Activated naive CD4-positive, alpha-beta T cell treated with anti-CD3 and anti-CD28 coated beads, Interleukin-2, amount 50 U/mL, for 24 hours (primary cell): ENCODE measurements at regions not wholly inside any gene's neighbourhood (a gene's known extent, or its start where the extent isn't known, plus 50 kb on each side); places are given as distances from the start of the nearest gene placed in this dataset.
"Not testable (repeated sequence)": the region's sequence is repeated elsewhere in the genome, so short reads cannot be mapped to it uniquely, and the experiment has no call there.

Source experiments
- H3K27ac Mint-ChIP-seq: one replicate; pipeline ENCODE4 v1.8.0; 2021; ENCODE audit warnings: mild to moderate bottlenecking, mixed read lengths
- H3K27me3 Mint-ChIP-seq: one replicate; pipeline ENCODE4 v1.8.0; 2021; ENCODE audit warnings: mixed read lengths
- H3K36me3 Mint-ChIP-seq: one replicate; pipeline ENCODE4 v1.8.0; 2021; ENCODE audit warnings: mixed read lengths
- H3K4me1 Mint-ChIP-seq: one replicate; pipeline ENCODE4 v1.8.0; 2021; ENCODE audit warnings: mixed read lengths
- H3K4me3 Mint-ChIP-seq: one replicate; pipeline ENCODE4 v1.8.0; 2021; ENCODE audit warnings: mild to moderate bottlenecking, mixed read lengths
- H3K9me3 Mint-ChIP-seq: one replicate; pipeline ENCODE4 v1.8.0; 2021; ENCODE audit warnings: mixed read lengths

DNA sequence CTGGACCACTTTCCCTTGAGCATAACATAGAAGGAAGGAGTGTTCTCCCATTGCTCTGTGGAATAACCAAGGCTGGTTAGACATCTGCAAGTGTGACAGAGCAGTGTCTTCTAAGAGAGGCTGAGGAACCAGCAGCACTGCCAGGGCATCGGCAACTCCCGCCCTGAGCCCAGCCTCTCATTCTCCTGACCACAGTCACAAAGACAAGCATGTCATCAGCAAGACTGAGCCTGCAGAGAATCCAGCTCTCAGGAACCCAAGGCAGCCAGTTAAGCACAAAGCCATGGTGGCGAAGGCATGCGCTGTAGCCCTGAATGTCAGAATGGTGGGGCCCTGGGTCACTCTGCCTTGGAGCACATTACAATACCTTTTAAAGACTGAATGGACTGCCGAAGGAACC lies 253.9 kb downstream of the AGTPBP1 start:
- Mint-ChIP-seq H3K4me1 (no peaks in the 10 kb centered on the region), H3K27me3 (peaks cover 2% of the 10 kb centered on the region), H3K4me3 (no peak overlapping the region), H3K9me3 (no peaks in the 10 kb centered on the region), H3K36me3 (no peaks in the 10 kb centered on the region), H3K27ac (no peak overlapping the region)

DNA sequence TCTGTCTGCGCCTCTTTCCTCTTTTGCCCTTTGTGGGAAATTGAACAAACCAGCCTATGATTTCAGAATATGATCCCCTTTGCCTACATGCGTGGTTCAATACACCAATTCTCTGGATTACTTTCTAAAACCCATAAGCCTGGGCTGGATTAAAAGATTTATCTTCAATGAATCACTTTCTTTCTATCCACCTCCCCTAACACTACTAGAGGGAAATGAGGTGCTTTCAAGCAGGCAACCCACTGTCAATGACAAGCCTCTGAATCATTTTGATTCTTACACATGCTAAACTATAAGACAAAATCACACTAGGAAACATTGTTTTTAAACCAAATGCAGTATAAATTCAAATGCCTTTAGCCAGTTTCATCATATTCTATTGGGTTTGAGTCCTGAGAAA lies 257.5 kb downstream of the AGTPBP1 start:
- no peaks in the 10 kb centered on the region for H3K36me3 Mint-ChIP-seq

GRCh38 chr9:85483208-85483607 lies 258.5 kb downstream of the AGTPBP1 start:
- H3K4me3 Mint-ChIP-seq, result no peak overlapping the region
- peaks cover 8% of the 10 kb centered on the region for H3K27me3 Mint-ChIP-seq
- no peak overlapping the region for H3K27ac Mint-ChIP-seq
- no peaks in the 10 kb centered on the region for H3K36me3 Mint-ChIP-seq
- no peaks in the 10 kb centered on the region for H3K9me3 Mint-ChIP-seq
- no peaks in the 10 kb centered on the region for H3K4me1 Mint-ChIP-seq

More for the DNA sequence above, 257.5 kb downstream of the AGTPBP1 start:
- peaks cover 8% of the 10 kb centered on the region for H3K27me3 Mint-ChIP-seq
- H3K4me1 Mint-ChIP-seq, result no peaks in the 10 kb centered on the region
- H3K27ac Mint-ChIP-seq, result no peak overlapping the region
- H3K9me3 Mint-ChIP-seq, result no peaks in the 10 kb centered on the region
- no peak overlapping the region for H3K4me3 Mint-ChIP-seq

GRCh38 chr9:85479305-85479704 lies 262.4 kb downstream of the AGTPBP1 start:
- Mint-ChIP-seq H3K9me3 (peaks cover 5% of the 10 kb centered on the region), H3K36me3 (no peaks in the 10 kb centered on the region), H3K4me3 (no peak overlapping the region)

GRCh38 chr9:85478847-85479246 lies 262.9 kb downstream of the AGTPBP1 start:
- Mint-ChIP-seq H3K36me3 (no peaks in the 10 kb centered on the region), H3K27me3 (peaks cover 6% of the 10 kb centered on the region), H3K27ac (no peak overlapping the region), H3K9me3 (peaks cover 6% of the 10 kb centered on the region), H3K4me3 (no peak overlapping the region), H3K4me1 (no peaks in the 10 kb centered on the region)

More at GRCh38 chr9:85479305-85479704, 262.4 kb downstream of the AGTPBP1 start:
- Mint-ChIP-seq H3K4me1 (no peaks in the 10 kb centered on the region), H3K27me3 (peaks cover 6% of the 10 kb centered on the region), H3K27ac (no peak overlapping the region)

- H3K27me3 Mint-ChIP-seq, H3K27ac Mint-ChIP-seq, H3K9me3 Mint-ChIP-seq, H3K4me1 Mint-ChIP-seq, H3K4me3 Mint-ChIP-seq, H3K36me3 Mint-ChIP-seq: not testable (repeated sequence)
These were observed 266.9 kb downstream of the AGTPBP1 start for GRCh38 chr9:85474896-85475295.

DNA sequence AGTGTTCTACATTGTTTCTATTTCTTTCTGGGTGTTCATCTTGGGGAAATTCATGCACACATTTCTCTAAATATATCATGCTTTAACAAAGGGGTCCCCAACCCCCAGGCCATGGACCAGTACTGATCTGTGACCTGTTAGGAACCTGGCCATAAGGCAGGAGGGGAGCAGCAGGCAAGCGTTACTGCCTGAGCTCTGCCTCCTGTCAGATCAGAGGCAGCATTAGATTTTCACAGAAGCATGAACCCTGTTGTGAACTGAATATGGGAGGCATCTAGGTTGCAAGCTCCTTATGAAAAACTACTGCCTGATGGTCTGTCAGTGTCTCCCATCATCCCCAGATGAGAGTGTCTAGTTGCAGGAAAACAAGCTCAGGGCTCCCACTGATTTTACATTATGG lies 270.0 kb downstream of the AGTPBP1 start:
- H3K4me1 Mint-ChIP-seq, result no peaks in the 10 kb centered on the region
- H3K4me3 Mint-ChIP-seq, result no peak overlapping the region
- H3K27me3 Mint-ChIP-seq, result peaks cover 4% of the 10 kb centered on the region
- no peaks in the 10 kb centered on the region for H3K36me3 Mint-ChIP-seq
- H3K27ac Mint-ChIP-seq, result no peak overlapping the region
- peaks cover 6% of the 10 kb centered on the region for H3K9me3 Mint-ChIP-seq

GRCh38 chr9:85469041-85469440 lies 272.7 kb downstream of the AGTPBP1 start:
- Mint-ChIP-seq H3K9me3 (no peaks in the 10 kb centered on the region), H3K36me3 (no peaks in the 10 kb centered on the region), H3K4me3 (no peak overlapping the region), H3K27ac (no peak overlapping the region), H3K27me3 (peaks cover 4% of the 10 kb centered on the region), H3K4me1 (no peaks in the 10 kb centered on the region)

DNA sequence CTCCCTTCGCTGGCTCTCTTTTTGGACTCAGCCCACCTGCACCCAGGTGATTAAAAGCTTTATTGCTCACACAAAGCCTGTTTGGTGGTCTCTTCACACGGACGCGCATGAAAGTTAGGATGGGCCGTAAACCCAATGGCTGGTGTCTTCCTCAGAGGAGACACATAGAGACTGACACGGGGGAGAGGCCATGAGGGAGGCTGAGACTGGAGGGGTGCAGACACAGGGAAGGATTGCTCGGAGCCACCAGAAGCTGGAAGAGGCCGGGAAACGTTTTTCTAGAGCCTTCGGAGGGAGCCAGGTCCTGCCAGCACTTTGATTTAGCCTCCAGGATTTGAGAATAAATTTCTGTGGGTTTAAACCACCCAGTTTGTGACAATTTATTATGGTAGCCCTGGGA lies 274.9 kb downstream of the AGTPBP1 start:
- no peak overlapping the region for H3K27ac Mint-ChIP-seq
- H3K36me3 Mint-ChIP-seq, result no peaks in the 10 kb centered on the region
- H3K9me3 Mint-ChIP-seq, result no peaks in the 10 kb centered on the region
- no peak overlapping the region for H3K4me3 Mint-ChIP-seq
- peaks cover 4% of the 10 kb centered on the region for H3K27me3 Mint-ChIP-seq
- no peaks in the 10 kb centered on the region for H3K4me1 Mint-ChIP-seq

- not testable (repeated sequence) for H3K36me3 Mint-ChIP-seq, H3K4me3 Mint-ChIP-seq, H3K9me3 Mint-ChIP-seq, H3K27ac Mint-ChIP-seq, H3K4me1 Mint-ChIP-seq, H3K27me3 Mint-ChIP-seq
These were observed 283.5 kb downstream of the AGTPBP1 start for GRCh38 chr9:85458114-85458864.

GRCh38 chr9:85453850-85454249 lies 287.9 kb downstream of the AGTPBP1 start:
- H3K4me1 Mint-ChIP-seq, result no peaks in the 10 kb centered on the region

DNA sequence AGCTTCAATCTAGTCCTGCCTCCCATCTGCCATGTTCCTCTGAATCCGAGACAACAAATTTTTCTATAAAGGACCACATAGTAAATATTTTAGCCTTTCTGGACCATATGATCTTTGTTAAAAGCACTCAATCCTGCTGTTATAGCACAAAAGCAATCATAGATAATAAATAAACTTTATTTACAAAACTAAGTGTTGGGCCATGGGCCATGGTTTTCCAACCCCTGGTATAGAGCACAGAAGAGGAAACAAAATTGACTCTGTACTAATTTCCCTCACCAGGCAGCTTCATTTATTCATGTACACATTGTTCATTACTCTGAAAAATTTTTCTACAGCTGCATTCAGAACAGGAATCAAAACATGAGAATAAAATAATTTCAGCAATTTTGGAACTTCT lies 288.9 kb downstream of the AGTPBP1 start:
- Mint-ChIP-seq H3K4me3 (no peak overlapping the region), H3K27ac (no peak overlapping the region), H3K9me3 (no peaks in the 10 kb centered on the region), H3K27me3 (peaks cover 6% of the 10 kb centered on the region), H3K36me3 (no peaks in the 10 kb centered on the region), H3K4me1 (no peaks in the 10 kb centered on the region)

More at GRCh38 chr9:85453850-85454249, 287.9 kb downstream of the AGTPBP1 start:
- Mint-ChIP-seq H3K27ac (no peak overlapping the region), H3K36me3 (no peaks in the 10 kb centered on the region), H3K4me3 (no peak overlapping the region), H3K27me3 (peaks cover 6% of the 10 kb centered on the region), H3K9me3 (no peaks in the 10 kb centered on the region)

GRCh38 chr9:85451680-85452079 lies 290.1 kb downstream of the AGTPBP1 start:
- no peaks in the 10 kb centered on the region for H3K9me3 Mint-ChIP-seq
- no peak overlapping the region for H3K4me3 Mint-ChIP-seq
- H3K27ac Mint-ChIP-seq, result no peak overlapping the region
- no peaks in the 10 kb centered on the region for H3K4me1 Mint-ChIP-seq
- H3K36me3 Mint-ChIP-seq, result no peaks in the 10 kb centered on the region
- H3K27me3 Mint-ChIP-seq, result peaks cover 6% of the 10 kb centered on the region

GRCh38 chr9:85445887-85446286 lies 295.9 kb downstream of the AGTPBP1 start:
- peaks cover 2% of the 10 kb centered on the region for H3K27me3 Mint-ChIP-seq
- H3K9me3 Mint-ChIP-seq, result no peaks in the 10 kb centered on the region
- no peaks in the 10 kb centered on the region for H3K36me3 Mint-ChIP-seq
- no peak overlapping the region for H3K4me3 Mint-ChIP-seq
- no peaks in the 10 kb centered on the region for H3K4me1 Mint-ChIP-seq
- H3K27ac Mint-ChIP-seq, result no peak overlapping the region

GRCh38 chr9:85444243-85444642 lies 297.5 kb downstream of the AGTPBP1 start:
- no peak overlapping the region for H3K27ac Mint-ChIP-seq
- H3K4me3 Mint-ChIP-seq, result no peak overlapping the region
- H3K27me3 Mint-ChIP-seq, result peaks cover 2% of the 10 kb centered on the region
- no peaks in the 10 kb centered on the region for H3K36me3 Mint-ChIP-seq
- no peaks in the 10 kb centered on the region for H3K9me3 Mint-ChIP-seq
- H3K4me1 Mint-ChIP-seq, result no peaks in the 10 kb centered on the region

GRCh38 chr9:85443190-85443598 lies 298.6 kb downstream of the AGTPBP1 start:
- no peak overlapping the region for H3K4me3 Mint-ChIP-seq
- H3K36me3 Mint-ChIP-seq, result no peaks in the 10 kb centered on the region
- no peaks in the 10 kb centered on the region for H3K27me3 Mint-ChIP-seq
- H3K4me1 Mint-ChIP-seq, result no peaks in the 10 kb centered on the region
- H3K9me3 Mint-ChIP-seq, result no peaks in the 10 kb centered on the region
- no peak overlapping the region for H3K27ac Mint-ChIP-seq

- Mint-ChIP-seq H3K36me3 (no peaks in the 10 kb centered on the region), H3K4me1 (no peaks in the 10 kb centered on the region), H3K9me3 (no peaks in the 10 kb centered on the region), H3K27me3 (peaks cover 1% of the 10 kb centered on the region), H3K27ac (no peak overlapping the region), H3K4me3 (no peak overlapping the region)
These were observed 302.0 kb downstream of the AGTPBP1 start for GRCh38 chr9:85439791-85440190.
